ENCODE measurements at regions not wholly inside any gene's neighbourhood (a gene's known extent, or its start where the extent isn't known, plus 50 kb on each side); places are given as distances from the start of the nearest gene placed in this dataset.

- TF ChIP-seq, protein P1, sequence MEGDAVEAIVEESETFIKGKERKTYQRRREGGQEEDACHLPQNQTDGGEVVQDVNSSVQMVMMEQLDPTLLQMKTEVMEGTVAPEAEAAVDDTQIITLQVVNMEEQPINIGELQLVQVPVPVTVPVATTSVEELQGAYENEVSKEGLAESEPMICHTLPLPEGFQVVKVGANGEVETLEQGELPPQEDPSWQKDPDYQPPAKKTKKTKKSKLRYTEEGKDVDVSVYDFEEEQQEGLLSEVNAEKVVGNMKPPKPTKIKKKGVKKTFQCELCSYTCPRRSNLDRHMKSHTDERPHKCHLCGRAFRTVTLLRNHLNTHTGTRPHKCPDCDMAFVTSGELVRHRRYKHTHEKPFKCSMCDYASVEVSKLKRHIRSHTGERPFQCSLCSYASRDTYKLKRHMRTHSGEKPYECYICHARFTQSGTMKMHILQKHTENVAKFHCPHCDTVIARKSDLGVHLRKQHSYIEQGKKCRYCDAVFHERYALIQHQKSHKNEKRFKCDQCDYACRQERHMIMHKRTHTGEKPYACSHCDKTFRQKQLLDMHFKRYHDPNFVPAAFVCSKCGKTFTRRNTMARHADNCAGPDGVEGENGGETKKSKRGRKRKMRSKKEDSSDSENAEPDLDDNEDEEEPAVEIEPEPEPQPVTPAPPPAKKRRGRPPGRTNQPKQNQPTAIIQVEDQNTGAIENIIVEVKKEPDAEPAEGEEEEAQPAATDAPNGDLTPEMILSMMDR (IDR thresholded peaks at IDR 0.05) = no peak
- TF ChIP-seq POLR2A (IDR thresholded peaks at IDR 0.05) = no peak
- TF ChIP-seq POLR2AphosphoS5 (IDR thresholded peaks at IDR 0.05) = no peak
- no peak for TF ChIP-seq EP300 (IDR thresholded peaks at IDR 0.05)
These were observed 815.1 kb downstream of the NCAM2 start for GRCh38 chr21:21813289-21813688.

Measured in suprapubic skin (tissue), 4 donors.